DND-41 (cell line): ENCODE measurements at regions not wholly inside any gene's neighbourhood (a gene's known extent, or its start where the extent isn't known, plus 50 kb on each side); places are given as distances from the start of the nearest gene placed in this dataset.

Experiments used
- ATAC-seq: fragments of 200-7000 bp; cut with Tn5 transposase; 3 replicates; pipeline ENCODE4 v1.9.1; 2021; ENCODE audit warnings: low read depth; ENCODE audit not compliant: insufficient read depth
- DNase-seq: peaks from one replicate; pipeline ENCODE4 v3.0.0-alpha.2; 2020
- H2AFZ ChIP-seq: 2 replicates; pipeline ENCODE4 v1.6.0; 2012; ENCODE audit warnings: low read depth, low read length
- H3K27ac ChIP-seq: 2 replicates; pipeline ENCODE4 v1.5.1; 2012; ENCODE audit warnings: low read length, inconsistent platforms
- H3K27me3 ChIP-seq: fragments of 200-600 bp; sonication (generic); 2 replicates; pipeline ENCODE4 v1.6.0; 2012; ENCODE audit warnings: low read length, mild to moderate bottlenecking, inconsistent platforms; ENCODE audit not compliant: insufficient read depth, poor library complexity
- H3K36me3 ChIP-seq: 2 replicates; pipeline ENCODE4 v1.5.1; 2012; ENCODE audit warnings: low read length, inconsistent platforms; ENCODE audit not compliant: insufficient read depth
- H3K4me1 ChIP-seq: 2 replicates; pipeline ENCODE4 v1.5.1; 2012; ENCODE audit warnings: mild to moderate bottlenecking, low read length; ENCODE audit not compliant: insufficient read depth
- H3K4me2 ChIP-seq: 2 replicates; pipeline ENCODE4 v1.6.0; 2012; ENCODE audit warnings: mild to moderate bottlenecking, moderate library complexity, low read length, inconsistent platforms; ENCODE audit not compliant: insufficient read depth
- H3K4me3 ChIP-seq, 2 experiments: fragments of 200-600 bp in 1 of 2; shearing (Covaris generic) in 1 of 2; 2 replicates each; pipeline ENCODE4 v1.5.1; 2012 to 2016; ENCODE audit warnings: inconsistent platforms in 2 of 2, low read length in 2 of 2, mild to moderate bottlenecking in 2 of 2, low read depth in 1 of 2, moderate library complexity in 1 of 2
- H3K79me2 ChIP-seq: 2 replicates; pipeline ENCODE4 v1.6.0; 2012; ENCODE audit warnings: low read length, inconsistent platforms; ENCODE audit not compliant: insufficient read depth
- H3K9ac ChIP-seq: 2 replicates; pipeline ENCODE4 v1.6.0; 2012; ENCODE audit warnings: low read depth, mild to moderate bottlenecking, inconsistent platforms, low read length, moderate library complexity
- H3K9me3 ChIP-seq: 2 replicates; pipeline ENCODE4 v1.5.1; 2012; ENCODE audit warnings: low read length, moderate library complexity, mild to moderate bottlenecking, inconsistent platforms; ENCODE audit not compliant: insufficient read depth, severe bottlenecking
- H4K20me1 ChIP-seq: 2 replicates; pipeline ENCODE4 v1.6.0; 2012; ENCODE audit warnings: low read length; ENCODE audit not compliant: insufficient read depth
- EZH2 ChIP-seq: IDR thresholded peaks from 3 replicates; pipeline ENCODE4 v1.6.1; 2012; ENCODE audit warnings: borderline replicate concordance, low read depth, mild to moderate bottlenecking, moderate library complexity, low read length, inconsistent platforms; ENCODE audit not compliant: severe bottlenecking
- TF ChIP-seq, protein P1 (sequence below): IDR thresholded peaks from 2 replicates; pipeline ENCODE4 v1.5.1; 2012; ENCODE audit warnings: borderline replicate concordance, low read length, moderate library complexity, mild to moderate bottlenecking; ENCODE audit not compliant: poor library complexity, severe bottlenecking; ENCODE audit errors: extremely low read depth

DNA sequence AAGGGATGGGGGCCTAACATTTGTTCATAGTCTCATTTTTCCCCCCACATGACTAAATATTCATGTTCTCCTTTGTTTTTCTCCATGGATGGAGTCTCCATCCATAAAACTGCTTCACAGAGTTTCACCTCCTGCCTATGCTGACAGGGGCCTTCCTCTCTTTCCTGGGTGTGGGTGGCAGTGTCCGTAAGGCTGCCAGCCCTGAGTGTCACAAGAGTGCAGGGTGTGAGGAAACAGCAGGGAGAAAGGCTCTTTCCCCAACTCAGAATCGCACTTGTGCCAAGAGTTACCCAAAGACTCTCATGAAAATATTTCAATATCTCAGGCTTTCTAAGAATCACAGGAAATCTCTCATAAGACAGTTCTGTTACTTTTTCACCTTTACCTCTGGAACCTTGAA is 346.2 kb upstream of the MMS22L start:
- H3K79me2 ChIP-seq: no peaks in the 10 kb centered on the region
- H3K27me3 ChIP-seq: no peaks in the 10 kb centered on the region
- TF ChIP-seq, protein P1, sequence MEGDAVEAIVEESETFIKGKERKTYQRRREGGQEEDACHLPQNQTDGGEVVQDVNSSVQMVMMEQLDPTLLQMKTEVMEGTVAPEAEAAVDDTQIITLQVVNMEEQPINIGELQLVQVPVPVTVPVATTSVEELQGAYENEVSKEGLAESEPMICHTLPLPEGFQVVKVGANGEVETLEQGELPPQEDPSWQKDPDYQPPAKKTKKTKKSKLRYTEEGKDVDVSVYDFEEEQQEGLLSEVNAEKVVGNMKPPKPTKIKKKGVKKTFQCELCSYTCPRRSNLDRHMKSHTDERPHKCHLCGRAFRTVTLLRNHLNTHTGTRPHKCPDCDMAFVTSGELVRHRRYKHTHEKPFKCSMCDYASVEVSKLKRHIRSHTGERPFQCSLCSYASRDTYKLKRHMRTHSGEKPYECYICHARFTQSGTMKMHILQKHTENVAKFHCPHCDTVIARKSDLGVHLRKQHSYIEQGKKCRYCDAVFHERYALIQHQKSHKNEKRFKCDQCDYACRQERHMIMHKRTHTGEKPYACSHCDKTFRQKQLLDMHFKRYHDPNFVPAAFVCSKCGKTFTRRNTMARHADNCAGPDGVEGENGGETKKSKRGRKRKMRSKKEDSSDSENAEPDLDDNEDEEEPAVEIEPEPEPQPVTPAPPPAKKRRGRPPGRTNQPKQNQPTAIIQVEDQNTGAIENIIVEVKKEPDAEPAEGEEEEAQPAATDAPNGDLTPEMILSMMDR: no peak
- TF ChIP-seq EZH2: no peak
- no peak overlapping the region for H3K4me3 ChIP-seq
- no peak overlapping the region for H3K27ac ChIP-seq
- H3K36me3 ChIP-seq: no peaks in the 10 kb centered on the region
- H3K4me1 ChIP-seq: no peaks in the 10 kb centered on the region; the same call in 1 of the 2 replicates
- ATAC-seq: no peak
- H3K9ac ChIP-seq: no peak overlapping the region
- no peak overlapping the region for H3K4me2 ChIP-seq
- H2AFZ ChIP-seq: no peak overlapping the region
- no peaks in the 10 kb centered on the region for H4K20me1 ChIP-seq
- H3K9me3 ChIP-seq: no peaks in the 10 kb centered on the region
- no peak for DNase-seq

DNA sequence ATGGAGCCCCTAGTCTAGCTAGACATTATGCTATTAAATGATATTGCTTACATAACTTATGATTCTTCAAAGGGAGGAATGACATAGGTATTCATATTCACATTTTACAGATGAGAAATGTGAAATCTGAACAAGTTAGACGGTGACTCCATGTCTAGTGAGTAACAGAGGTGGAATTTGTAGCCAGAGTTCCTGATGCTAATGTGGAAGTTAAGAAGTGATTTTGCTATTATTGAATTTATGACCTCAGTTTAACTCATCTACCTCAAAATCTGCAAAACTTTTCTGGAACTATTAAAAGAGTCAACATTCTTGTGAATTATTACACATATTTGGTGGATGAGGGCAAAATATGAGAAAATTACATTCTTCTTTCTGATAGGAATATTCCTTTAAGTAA is 347.6 kb upstream of the MMS22L start:
- no peaks in the 10 kb centered on the region for H3K9me3 ChIP-seq
- H4K20me1 ChIP-seq: no peaks in the 10 kb centered on the region
- H3K9ac ChIP-seq: no peak overlapping the region
- H3K27me3 ChIP-seq: no peaks in the 10 kb centered on the region
- no peak for DNase-seq
- no peak overlapping the region for H3K27ac ChIP-seq
- H3K4me3 ChIP-seq: no peak overlapping the region
- no peaks in the 10 kb centered on the region; the same call in 1 of the 2 replicates for H3K4me1 ChIP-seq
- no peaks in the 10 kb centered on the region for H3K79me2 ChIP-seq
- no peak for TF ChIP-seq EZH2
- TF ChIP-seq, protein P1: no peak
- ATAC-seq: no peak
- no peaks in the 10 kb centered on the region for H3K36me3 ChIP-seq
- no peak overlapping the region for H3K4me2 ChIP-seq
- no peak overlapping the region for H2AFZ ChIP-seq

DNA sequence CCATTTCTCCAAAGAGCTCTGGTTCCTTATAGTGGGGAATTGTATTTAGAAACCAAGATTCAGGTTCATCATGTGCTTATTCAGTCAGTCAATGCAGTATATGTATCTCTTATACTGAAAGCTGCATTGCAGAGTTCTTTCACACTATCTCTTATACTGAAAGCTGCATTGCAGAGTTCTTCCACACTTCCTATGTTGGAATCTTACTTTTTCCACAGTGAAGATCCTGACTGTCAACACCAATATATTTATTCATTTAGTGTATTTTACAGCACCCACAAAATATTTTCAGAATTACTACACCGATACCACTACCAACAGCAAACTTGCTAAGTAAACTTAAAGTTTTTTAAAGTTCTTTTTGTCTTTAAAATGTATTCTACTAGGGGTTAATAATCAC is 349.3 kb upstream of the MMS22L start:
- Histone ChIP-seq H3K4me3 (no peak overlapping the region), H3K9ac (no peak overlapping the region), H3K4me1 (no peaks in the 10 kb centered on the region; the same call in 1 of the 2 replicates), H3K36me3 (no peaks in the 10 kb centered on the region), H3K27me3 (no peaks in the 10 kb centered on the region), H3K27ac (no peak overlapping the region), H4K20me1 (no peaks in the 10 kb centered on the region), H2AFZ (no peak overlapping the region), H3K4me2 (no peak overlapping the region), H3K79me2 (no peaks in the 10 kb centered on the region), H3K9me3 (no peaks in the 10 kb centered on the region)
- no peak for TF ChIP-seq EZH2
- TF ChIP-seq, protein P1: no peak
- DNase-seq: no peak
- ATAC-seq: no peak

DNA sequence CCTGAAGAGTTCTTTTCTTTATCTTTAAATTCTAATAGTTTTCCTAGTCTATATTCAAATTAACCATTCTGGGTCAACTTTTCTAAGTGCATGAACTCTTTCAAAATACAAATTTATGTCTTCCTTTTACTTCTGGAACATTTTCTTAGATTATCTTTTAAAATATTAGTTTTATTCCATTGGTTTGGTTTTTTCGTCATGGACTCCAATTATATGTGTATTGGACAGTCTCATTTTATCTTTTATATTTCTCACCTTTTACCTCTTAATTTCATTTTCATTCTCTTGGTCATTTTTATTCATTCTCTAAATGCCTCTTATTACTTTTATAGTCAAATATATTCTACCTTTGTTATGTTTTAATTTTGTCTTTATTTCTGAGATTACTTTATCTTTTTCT is 356.7 kb upstream of the MMS22L start:
- no peaks in the 10 kb centered on the region for H3K27me3 ChIP-seq
- H3K27ac ChIP-seq: no peak overlapping the region
- H3K9me3 ChIP-seq: no peaks in the 10 kb centered on the region
- no peak for DNase-seq
- TF ChIP-seq EZH2: no peak
- TF ChIP-seq, protein P1: no peak
- no peak overlapping the region for H2AFZ ChIP-seq
- H3K4me2 ChIP-seq: no peak overlapping the region
- ATAC-seq: no peak
- no peaks in the 10 kb centered on the region for H3K79me2 ChIP-seq
- no peaks in the 10 kb centered on the region for H3K4me1 ChIP-seq
- H3K4me3 ChIP-seq: no peak overlapping the region
- no peaks in the 10 kb centered on the region for H4K20me1 ChIP-seq
- no peaks in the 10 kb centered on the region for H3K36me3 ChIP-seq
- no peak overlapping the region for H3K9ac ChIP-seq
